ENCODE measurements at regions not wholly inside any gene's neighbourhood (a gene's known extent, or its start where the extent isn't known, plus 50 kb on each side); places are given as distances from the start of the nearest gene placed in this dataset.

DNA sequence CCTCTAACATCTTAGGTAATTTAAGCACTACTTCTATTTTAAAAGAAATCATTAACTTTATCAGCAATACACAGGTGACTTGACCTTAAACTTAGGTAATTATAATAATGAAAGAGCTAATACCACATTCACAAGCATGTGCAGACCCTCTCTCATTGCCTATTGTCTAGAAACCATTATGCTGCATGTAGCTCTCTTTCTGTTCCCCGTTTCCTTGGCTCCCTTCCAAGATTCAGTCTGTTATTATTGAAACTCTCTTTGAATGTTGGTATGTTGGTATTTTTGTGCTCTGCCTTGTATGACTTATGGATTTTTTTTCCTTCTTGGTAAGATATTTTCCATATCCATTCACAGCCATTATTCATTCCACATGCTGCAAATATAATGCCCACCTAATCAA lies 201.2 kb downstream of the CDCA7 start:
- H3K27me3 ChIP-seq (ENCODE audit: control insufficient read depth in 1 of 2, insufficient read depth in 2 of 2, low read length in 2 of 2): peaks cover 0 to 23% of the 10 kb centered on the region in 2 experiments; a peak in 2 of 5 replicates
- POLR2A ChIA-PET: no interaction called here
- no TSS peak for BruUV-seq (replicated peaks)

More for the DNA sequence above, 201.2 kb downstream of the CDCA7 start:
- CTCF ChIA-PET (ENCODE audit: low intra/inter-chr PET ratio, low total read pairs): no interaction called here
- no peak for ATAC-seq
- H3K36me3 ChIP-seq (replicated peaks in 1 of 2; ENCODE audit: control insufficient read depth in 1 of 2, insufficient read depth in 2 of 2, low read length in 2 of 2): no peaks in the 10 kb centered on the region
- no peak for FAIRE-seq
- TF ChIP-seq CREM (IDR thresholded peaks at IDR 0.05): no peak
- TF ChIP-seq CREM (CRISPR knock-in tag; IDR thresholded peaks at IDR 0.05): no peak
- TF ChIP-seq, protein P1, sequence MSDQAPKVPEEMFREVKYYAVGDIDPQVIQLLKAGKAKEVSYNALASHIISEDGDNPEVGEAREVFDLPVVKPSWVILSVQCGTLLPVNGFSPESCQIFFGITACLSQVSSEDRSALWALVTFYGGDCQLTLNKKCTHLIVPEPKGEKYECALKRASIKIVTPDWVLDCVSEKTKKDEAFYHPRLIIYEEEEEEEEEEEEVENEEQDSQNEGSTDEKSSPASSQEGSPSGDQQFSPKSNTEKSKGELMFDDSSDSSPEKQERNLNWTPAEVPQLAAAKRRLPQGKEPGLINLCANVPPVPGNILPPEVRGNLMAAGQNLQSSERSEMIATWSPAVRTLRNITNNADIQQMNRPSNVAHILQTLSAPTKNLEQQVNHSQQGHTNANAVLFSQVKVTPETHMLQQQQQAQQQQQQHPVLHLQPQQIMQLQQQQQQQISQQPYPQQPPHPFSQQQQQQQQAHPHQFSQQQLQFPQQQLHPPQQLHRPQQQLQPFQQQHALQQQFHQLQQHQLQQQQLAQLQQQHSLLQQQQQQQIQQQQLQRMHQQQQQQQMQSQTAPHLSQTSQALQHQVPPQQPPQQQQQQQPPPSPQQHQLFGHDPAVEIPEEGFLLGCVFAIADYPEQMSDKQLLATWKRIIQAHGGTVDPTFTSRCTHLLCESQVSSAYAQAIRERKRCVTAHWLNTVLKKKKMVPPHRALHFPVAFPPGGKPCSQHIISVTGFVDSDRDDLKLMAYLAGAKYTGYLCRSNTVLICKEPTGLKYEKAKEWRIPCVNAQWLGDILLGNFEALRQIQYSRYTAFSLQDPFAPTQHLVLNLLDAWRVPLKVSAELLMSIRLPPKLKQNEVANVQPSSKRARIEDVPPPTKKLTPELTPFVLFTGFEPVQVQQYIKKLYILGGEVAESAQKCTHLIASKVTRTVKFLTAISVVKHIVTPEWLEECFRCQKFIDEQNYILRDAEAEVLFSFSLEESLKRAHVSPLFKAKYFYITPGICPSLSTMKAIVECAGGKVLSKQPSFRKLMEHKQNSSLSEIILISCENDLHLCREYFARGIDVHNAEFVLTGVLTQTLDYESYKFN (CRISPR knock-in tag; conservative IDR thresholded peaks at IDR 0.05): no peak
- TF ChIP-seq FOXA1 (IDR thresholded peaks at IDR 0.05): no peak
- no peak for TF ChIP-seq FOXA1 (CRISPR knock-in tag; IDR thresholded peaks at IDR 0.05)
- no peak for TF ChIP-seq FOXJ3 (CRISPR knock-in tag; IDR thresholded peaks at IDR 0.05; ENCODE audit: borderline replicate concordance)
- TF ChIP-seq, protein P2, sequence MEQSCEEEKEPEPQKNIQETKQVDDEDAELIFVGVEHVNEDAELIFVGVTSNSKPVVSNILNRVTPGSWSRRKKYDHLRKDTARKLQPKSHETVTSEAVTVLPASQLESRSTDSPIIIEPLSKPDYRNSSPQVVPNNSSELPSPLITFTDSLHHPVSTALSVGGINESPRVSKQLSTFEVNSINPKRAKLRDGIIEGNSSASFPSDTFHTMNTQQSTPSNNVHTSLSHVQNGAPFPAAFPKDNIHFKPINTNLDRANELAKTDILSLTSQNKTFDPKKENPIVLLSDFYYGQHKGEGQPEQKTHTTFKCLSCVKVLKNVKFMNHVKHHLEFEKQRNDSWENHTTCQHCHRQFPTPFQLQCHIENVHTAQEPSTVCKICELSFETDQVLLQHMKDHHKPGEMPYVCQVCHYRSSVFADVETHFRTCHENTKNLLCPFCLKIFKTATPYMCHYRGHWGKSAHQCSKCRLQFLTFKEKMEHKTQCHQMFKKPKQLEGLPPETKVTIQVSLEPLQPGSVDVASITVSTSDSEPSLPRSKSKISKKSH (CRISPR knock-in tag; IDR thresholded peaks at IDR 0.05; ENCODE audit: borderline replicate concordance): no peak
- TF ChIP-seq, protein P3, sequence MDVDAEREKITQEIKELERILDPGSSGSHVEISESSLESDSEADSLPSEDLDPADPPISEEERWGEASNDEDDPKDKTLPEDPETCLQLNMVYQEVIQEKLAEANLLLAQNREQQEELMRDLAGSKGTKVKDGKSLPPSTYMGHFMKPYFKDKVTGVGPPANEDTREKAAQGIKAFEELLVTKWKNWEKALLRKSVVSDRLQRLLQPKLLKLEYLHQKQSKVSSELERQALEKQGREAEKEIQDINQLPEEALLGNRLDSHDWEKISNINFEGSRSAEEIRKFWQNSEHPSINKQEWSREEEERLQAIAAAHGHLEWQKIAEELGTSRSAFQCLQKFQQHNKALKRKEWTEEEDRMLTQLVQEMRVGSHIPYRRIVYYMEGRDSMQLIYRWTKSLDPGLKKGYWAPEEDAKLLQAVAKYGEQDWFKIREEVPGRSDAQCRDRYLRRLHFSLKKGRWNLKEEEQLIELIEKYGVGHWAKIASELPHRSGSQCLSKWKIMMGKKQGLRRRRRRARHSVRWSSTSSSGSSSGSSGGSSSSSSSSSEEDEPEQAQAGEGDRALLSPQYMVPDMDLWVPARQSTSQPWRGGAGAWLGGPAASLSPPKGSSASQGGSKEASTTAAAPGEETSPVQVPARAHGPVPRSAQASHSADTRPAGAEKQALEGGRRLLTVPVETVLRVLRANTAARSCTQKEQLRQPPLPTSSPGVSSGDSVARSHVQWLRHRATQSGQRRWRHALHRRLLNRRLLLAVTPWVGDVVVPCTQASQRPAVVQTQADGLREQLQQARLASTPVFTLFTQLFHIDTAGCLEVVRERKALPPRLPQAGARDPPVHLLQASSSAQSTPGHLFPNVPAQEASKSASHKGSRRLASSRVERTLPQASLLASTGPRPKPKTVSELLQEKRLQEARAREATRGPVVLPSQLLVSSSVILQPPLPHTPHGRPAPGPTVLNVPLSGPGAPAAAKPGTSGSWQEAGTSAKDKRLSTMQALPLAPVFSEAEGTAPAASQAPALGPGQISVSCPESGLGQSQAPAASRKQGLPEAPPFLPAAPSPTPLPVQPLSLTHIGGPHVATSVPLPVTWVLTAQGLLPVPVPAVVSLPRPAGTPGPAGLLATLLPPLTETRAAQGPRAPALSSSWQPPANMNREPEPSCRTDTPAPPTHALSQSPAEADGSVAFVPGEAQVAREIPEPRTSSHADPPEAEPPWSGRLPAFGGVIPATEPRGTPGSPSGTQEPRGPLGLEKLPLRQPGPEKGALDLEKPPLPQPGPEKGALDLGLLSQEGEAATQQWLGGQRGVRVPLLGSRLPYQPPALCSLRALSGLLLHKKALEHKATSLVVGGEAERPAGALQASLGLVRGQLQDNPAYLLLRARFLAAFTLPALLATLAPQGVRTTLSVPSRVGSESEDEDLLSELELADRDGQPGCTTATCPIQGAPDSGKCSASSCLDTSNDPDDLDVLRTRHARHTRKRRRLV (CRISPR knock-in tag; IDR thresholded peaks at IDR 0.05): no peak
- TF ChIP-seq MYC (CRISPR knock-in tag; IDR thresholded peaks at IDR 0.05; ENCODE audit: borderline replicate concordance): no peak
- TF ChIP-seq SSRP1 (CRISPR knock-in tag; IDR thresholded peaks at IDR 0.05): no peak
- TF ChIP-seq MTA3 (CRISPR knock-in tag; IDR thresholded peaks at IDR 0.05): no peak
- TF ChIP-seq TBX2 (CRISPR knock-in tag; IDR thresholded peaks at IDR 0.05; ENCODE audit: borderline replicate concordance): no peak
- TF ChIP-seq SOX6 (IDR thresholded peaks at IDR 0.05): no peak
- no peak for TF ChIP-seq SOX6 (CRISPR knock-in tag; IDR thresholded peaks at IDR 0.05)
- TF ChIP-seq, protein P4, sequence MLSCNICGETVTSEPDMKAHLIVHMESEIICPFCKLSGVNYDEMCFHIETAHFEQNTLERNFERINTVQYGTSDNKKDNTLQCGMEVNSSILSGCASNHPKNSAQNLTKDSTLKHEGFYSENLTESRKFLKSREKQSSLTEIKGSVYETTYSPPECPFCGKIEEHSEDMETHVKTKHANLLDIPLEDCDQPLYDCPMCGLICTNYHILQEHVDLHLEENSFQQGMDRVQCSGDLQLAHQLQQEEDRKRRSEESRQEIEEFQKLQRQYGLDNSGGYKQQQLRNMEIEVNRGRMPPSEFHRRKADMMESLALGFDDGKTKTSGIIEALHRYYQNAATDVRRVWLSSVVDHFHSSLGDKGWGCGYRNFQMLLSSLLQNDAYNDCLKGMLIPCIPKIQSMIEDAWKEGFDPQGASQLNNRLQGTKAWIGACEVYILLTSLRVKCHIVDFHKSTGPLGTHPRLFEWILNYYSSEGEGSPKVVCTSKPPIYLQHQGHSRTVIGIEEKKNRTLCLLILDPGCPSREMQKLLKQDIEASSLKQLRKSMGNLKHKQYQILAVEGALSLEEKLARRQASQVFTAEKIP (CRISPR knock-in tag; IDR thresholded peaks at IDR 0.05; ENCODE audit: borderline replicate concordance): no peak
- H3K79me2 ChIP-seq (ENCODE audit: insufficient read depth, low read length): no peaks in the 10 kb centered on the region
- H4K20me1 ChIP-seq (ENCODE audit: insufficient read depth, low read length): no peaks in the 10 kb centered on the region
- H3K4me2 ChIP-seq (ENCODE audit: low read depth, low read length): no peak overlapping the region
- no peak overlapping the region for H3K27ac ChIP-seq (ENCODE audit: extremely low read length, insufficient read depth, low read length)
- H3K4me1 ChIP-seq (ENCODE audit: insufficient read depth, low read length): no peaks in the 10 kb centered on the region
- H3K9ac ChIP-seq (ENCODE audit: insufficient read depth, low read depth, low read length): no peak overlapping the region
- no peak overlapping the region for H3K4me3 ChIP-seq (replicated peaks in 1 of 3; ENCODE audit: insufficient read depth in 1 of 3, low read depth in 2 of 3, low read length in 3 of 3)
- H2AFZ ChIP-seq (ENCODE audit: low read length): no peak overlapping the region
- in situ Hi-C loops (cut with HindIII; ENCODE audit: extremely low pct_ligation_motif_present, low pct_unique_long_range_greater_than_20kb) (no loop called here), intact Hi-C loops (cut with micrococcal nuclease; ENCODE audit: unreplicated experiment) (no loop called here)
- WGBS (ENCODE audit: low lambda C conversion rate): 0% methylated on average over 1 of the region's 1 CpG
- DNase-seq (ENCODE audit: low spot score): no peak
- H3K9me3 ChIP-seq (ENCODE audit: low read length): no peaks in the 10 kb centered on the region

All from HepG2 (cell line).